GM19452 (cell line): ENCODE measurements at regions not wholly inside any gene's neighbourhood (a gene's known extent, or its start where the extent isn't known, plus 50 kb on each side); places are given as distances from the start of the nearest gene placed in this dataset.

Experiments
- ATAC-seq: cut with Tn5 transposase; IDR thresholded peaks from one replicate; pipeline ENCODE4 v1.9.1; 2021; ENCODE audit not compliant: unreplicated experiment

- no peak for ATAC-seq
These were observed 434.5 kb upstream of the TUSC1 start for GRCh38 chr9:26112724-26113123.

- ATAC-seq: no peak
These were observed 408.2 kb upstream of the TUSC1 start for GRCh38 chr9:26086396-26086795.

GRCh38 chr9:26081847-26082246 lies 403.6 kb upstream of the TUSC1 start:
- ATAC-seq: no peak

DNA sequence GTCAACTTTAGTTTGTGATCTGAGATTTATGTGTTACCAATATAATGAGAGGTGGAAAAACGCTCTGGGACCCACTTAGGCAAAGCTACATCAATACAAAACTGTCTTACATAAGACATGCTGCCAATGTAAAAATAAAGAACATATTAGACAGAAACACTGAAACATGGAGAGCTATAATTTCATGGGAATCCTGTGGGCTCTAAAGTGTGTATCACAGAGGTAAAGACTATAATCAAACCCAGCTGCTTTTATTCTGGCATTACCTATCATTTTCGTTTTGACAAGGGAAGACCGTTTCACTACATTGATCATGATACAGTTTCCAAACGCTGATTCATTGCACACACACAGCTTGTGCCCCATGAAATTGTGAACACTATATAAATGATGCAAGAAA lies 400.5 kb upstream of the TUSC1 start:
- ATAC-seq: no peak

GRCh38 chr9:26077860-26078259 lies 399.6 kb upstream of the TUSC1 start:
- no peak for ATAC-seq

DNA sequence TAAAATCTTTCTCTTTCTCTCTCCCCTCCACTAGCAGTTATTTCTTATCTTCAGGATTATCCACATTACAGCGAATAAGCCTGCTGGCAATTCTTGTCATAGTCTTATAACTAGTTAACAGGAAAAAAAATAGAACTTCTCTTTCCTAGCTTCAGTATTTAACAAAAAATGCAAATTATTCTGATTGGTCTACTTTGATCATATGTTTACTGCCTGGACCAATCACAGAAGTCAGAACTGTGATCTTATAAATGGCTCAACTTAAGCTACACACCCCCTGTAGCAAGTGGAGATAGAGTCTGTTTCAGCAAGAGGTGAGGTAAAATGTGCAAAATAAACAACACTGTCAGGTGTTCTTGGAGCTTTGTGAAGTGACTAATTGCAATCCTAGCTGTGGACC lies 389.4 kb upstream of the TUSC1 start:
- no peak for ATAC-seq

GRCh38 chr9:26066237-26066636 lies 388.0 kb upstream of the TUSC1 start:
- no peak for ATAC-seq

DNA sequence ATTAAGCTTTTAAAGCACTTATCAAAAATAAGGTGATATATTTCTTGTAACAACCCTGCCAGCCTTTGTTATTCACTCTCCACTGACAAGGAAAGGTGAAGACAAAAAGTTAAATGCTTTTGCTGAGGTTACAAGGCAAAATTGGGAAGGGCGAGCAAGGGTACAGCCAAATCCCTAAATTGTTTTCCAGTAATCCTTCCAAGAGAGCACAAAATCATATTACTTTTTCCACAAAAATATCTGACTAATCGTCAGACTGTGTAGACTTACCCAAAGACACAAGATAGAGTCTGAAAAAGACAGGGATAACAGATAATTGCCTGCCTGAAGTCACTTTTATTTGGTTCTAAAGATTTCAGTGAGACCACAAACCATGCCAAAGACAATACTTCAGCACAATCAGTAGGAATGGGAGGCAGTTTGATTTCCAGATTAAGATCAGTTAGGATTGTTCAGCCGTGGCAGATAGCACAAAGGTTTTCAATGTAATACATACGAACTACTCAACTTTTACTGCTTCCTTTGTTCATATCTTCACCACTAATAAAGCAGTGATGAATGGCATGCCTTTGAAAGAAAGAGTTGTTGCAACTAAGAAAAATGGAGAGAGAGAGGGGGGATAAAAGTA lies 383.8 kb upstream of the TUSC1 start:
- ATAC-seq: no peak

GRCh38 chr9:26058111-26058895 lies 380.1 kb upstream of the TUSC1 start:
- no peak for ATAC-seq

DNA sequence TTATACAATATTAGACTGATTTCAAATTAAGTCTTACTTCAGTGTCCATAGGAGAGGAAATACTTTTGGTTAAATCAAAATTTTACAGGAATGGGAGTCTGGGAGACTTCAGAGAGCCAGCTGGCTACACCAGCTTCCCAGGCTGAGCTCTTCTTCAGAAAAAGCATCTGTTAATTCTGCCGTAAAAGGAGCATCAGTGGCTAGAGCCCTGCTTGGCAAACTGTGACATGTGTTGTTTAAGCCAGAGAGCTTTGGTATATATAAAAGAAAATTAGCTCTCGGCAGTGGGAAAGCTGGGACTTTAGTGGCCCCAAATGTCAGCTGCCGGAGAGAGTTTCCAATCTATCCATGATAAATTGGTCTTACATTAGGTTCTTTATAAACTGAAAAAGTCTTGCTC lies 378.8 kb upstream of the TUSC1 start:
- no peak for ATAC-seq

GRCh38 chr9:26054600-26055520 lies 376.6 kb upstream of the TUSC1 start:
- ATAC-seq: no peak

GRCh38 chr9:26053954-26054353 lies 375.7 kb upstream of the TUSC1 start:
- no peak for ATAC-seq

- ATAC-seq: no peak
These were observed 365.2 kb upstream of the TUSC1 start for GRCh38 chr9:26043431-26043830.

GRCh38 chr9:26034786-26035185 lies 356.5 kb upstream of the TUSC1 start:
- no peak for ATAC-seq

- ATAC-seq: no peak
These were observed 355.1 kb upstream of the TUSC1 start for GRCh38 chr9:26033336-26033735.

- ATAC-seq: no peak
These were observed 348.3 kb upstream of the TUSC1 start for GRCh38 chr9:26026423-26027100.

- no peak for ATAC-seq
These were observed 335.0 kb upstream of the TUSC1 start for GRCh38 chr9:26013199-26013598.

- ATAC-seq: no peak
These were observed 334.6 kb upstream of the TUSC1 start for GRCh38 chr9:26012797-26013196.

GRCh38 chr9:25994605-25995004 lies 316.4 kb upstream of the TUSC1 start:
- no peak for ATAC-seq

DNA sequence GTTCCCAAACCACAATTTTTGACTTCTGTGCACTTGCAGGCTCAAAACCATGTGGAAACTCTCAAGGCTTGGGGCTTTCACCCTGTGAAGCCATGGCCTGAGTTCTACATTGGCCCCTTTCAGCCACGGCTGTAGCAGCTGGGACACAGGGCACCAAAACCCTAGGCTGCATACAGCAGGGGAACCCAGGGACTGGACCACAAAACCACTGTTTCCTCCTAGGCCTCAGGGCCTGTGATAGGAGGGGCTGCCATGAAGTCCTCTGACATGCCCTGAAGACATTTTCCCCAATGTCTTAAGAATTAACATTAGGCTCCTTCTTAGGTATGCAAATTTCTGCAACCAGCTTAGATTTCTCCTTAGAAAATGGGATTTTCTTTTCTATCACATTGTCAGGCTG lies 312.1 kb upstream of the TUSC1 start:
- ATAC-seq: no peak

DNA sequence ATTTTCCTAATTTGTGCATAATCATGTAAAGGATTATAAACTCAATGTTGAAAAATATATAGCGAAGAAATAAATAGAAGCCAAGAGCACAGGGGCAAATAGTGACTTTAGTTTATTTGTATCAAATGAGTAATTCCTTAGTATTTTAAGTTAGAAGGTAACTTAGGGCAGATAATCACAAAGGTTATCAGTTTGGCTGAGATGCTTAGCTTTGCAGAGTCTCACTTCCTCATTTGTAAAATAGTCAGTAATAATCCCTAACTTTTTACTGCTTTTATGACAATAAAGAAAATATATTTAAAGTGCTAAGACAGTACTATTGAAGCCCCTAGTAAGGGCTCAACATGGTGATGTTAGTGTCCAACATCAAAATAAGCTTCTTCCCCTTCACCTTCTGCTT lies 297.4 kb upstream of the TUSC1 start:
- ATAC-seq: no peak
